ENCODE measurements at regions not wholly inside any gene's neighbourhood (a gene's known extent, or its start where the extent isn't known, plus 50 kb on each side); places are given as distances from the start of the nearest gene placed in this dataset.

DNA sequence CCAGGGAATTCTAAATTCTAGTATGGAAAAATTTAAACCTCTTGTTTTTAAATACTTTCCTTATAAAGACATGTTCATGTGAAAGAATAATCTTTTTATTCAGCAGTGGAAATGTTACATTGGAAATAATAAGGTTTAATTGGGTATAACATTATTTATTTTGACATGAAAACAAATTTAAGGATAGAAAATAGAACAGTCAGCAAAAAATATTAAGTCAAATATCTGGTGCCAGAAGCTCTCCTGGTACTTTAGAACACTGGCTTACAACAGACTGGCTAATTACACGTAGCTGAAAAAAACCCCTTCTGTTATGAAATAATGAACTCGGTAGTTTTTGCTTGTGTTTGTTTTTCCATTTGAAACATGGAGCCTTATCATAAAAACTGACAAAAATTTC is 447.9 kb downstream of the DSEL start:
- ChIA-PET POLR2A (no interaction called here), CTCF (no interaction called here)
- peaks cover 11% of the 10 kb centered on the region for H3K36me3 Mint-ChIP-seq
- no peak overlapping the region for H3K4me3 Mint-ChIP-seq
- no peak for ATAC-seq
- H3K27ac Mint-ChIP-seq, result no peak overlapping the region
- no peaks in the 10 kb centered on the region for H3K27me3 Mint-ChIP-seq (ENCODE audit: low read depth)
- H3K9me3 Mint-ChIP-seq, result peaks cover 22% of the 10 kb centered on the region
- TF ChIP-seq ETV6 (CRISPR knock-in tag; IDR thresholded peaks at IDR 0.05) (no peak), RELA (CRISPR knock-in tag; IDR thresholded peaks at IDR 0.05; ENCODE audit: borderline replicate concordance) (no peak), NR3C1 (CRISPR knock-in tag; conservative IDR thresholded peaks at IDR 0.05; ENCODE audit: low read depth) (no peak), TCF7 (CRISPR knock-in tag; IDR thresholded peaks at IDR 0.05; ENCODE audit: low read depth) (no peak), ZNF317 (CRISPR knock-in tag; IDR thresholded peaks at IDR 0.05; ENCODE audit: borderline replicate concordance, low read depth) (no peak), ZNF232 (CRISPR knock-in tag; IDR thresholded peaks at IDR 0.05) (no peak)
- TF ChIP-seq, protein P1, sequence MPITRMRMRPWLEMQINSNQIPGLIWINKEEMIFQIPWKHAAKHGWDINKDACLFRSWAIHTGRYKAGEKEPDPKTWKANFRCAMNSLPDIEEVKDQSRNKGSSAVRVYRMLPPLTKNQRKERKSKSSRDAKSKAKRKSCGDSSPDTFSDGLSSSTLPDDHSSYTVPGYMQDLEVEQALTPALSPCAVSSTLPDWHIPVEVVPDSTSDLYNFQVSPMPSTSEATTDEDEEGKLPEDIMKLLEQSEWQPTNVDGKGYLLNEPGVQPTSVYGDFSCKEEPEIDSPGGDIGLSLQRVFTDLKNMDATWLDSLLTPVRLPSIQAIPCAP (CRISPR knock-in tag; IDR thresholded peaks at IDR 0.05), result no peak
- TF ChIP-seq, protein P2, sequence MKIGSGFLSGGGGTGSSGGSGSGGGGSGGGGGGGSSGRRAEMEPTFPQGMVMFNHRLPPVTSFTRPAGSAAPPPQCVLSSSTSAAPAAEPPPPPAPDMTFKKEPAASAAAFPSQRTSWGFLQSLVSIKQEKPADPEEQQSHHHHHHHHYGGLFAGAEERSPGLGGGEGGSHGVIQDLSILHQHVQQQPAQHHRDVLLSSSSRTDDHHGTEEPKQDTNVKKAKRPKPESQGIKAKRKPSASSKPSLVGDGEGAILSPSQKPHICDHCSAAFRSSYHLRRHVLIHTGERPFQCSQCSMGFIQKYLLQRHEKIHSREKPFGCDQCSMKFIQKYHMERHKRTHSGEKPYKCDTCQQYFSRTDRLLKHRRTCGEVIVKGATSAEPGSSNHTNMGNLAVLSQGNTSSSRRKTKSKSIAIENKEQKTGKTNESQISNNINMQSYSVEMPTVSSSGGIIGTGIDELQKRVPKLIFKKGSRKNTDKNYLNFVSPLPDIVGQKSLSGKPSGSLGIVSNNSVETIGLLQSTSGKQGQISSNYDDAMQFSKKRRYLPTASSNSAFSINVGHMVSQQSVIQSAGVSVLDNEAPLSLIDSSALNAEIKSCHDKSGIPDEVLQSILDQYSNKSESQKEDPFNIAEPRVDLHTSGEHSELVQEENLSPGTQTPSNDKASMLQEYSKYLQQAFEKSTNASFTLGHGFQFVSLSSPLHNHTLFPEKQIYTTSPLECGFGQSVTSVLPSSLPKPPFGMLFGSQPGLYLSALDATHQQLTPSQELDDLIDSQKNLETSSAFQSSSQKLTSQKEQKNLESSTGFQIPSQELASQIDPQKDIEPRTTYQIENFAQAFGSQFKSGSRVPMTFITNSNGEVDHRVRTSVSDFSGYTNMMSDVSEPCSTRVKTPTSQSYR (CRISPR knock-in tag; IDR thresholded peaks at IDR 0.05), result no peak
- peaks cover 4% of the 10 kb centered on the region; the same call in 1 of the 2 replicates for H3K4me1 Mint-ChIP-seq
- DNase-seq (ENCODE audit: low spot score), result no peak

DNA sequence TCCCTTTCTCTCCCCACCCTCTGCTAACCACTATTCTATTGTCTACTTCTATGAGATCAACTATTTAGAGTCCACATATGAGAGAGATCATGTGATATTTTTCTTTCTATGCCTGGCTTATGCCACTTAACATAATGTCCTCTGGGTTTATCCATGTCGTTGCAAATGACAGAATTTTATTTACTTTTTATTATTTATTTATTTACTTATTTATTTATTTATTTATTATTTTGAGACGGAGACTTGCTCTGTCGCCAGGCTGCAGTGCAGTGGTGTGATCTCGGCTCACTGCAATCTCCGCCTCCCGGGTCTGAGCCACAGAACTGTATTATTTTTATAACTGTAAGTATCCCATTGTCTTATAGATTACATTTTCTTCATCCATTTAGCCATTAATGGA is 443.4 kb upstream of the CDH19 start:
- ChIA-PET POLR2A (no interaction called here), CTCF (no interaction called here)
- no peak for TF ChIP-seq ZNF423 (CRISPR knock-in tag; IDR thresholded peaks at IDR 0.05)
- TF ChIP-seq HMGA2 (CRISPR knock-in tag; IDR thresholded peaks at IDR 0.05), result peak; percentile 55; the same call in 1 of the 2 replicates
- no peak overlapping the region for H3K4me3 Mint-ChIP-seq
- ATAC-seq (no peak), DNase-seq (ENCODE audit: low spot score) (no peak)
- H3K27ac Mint-ChIP-seq, result no peak overlapping the region
- H3K9me3 Mint-ChIP-seq, result peaks cover 11% of the 10 kb centered on the region
- H3K36me3 Mint-ChIP-seq, result no peaks in the 10 kb centered on the region
- H3K27me3 Mint-ChIP-seq (ENCODE audit: low read depth), result no peaks in the 10 kb centered on the region; the same call in 1 of the 2 replicates
- no peaks in the 10 kb centered on the region for H3K4me1 Mint-ChIP-seq

DNA sequence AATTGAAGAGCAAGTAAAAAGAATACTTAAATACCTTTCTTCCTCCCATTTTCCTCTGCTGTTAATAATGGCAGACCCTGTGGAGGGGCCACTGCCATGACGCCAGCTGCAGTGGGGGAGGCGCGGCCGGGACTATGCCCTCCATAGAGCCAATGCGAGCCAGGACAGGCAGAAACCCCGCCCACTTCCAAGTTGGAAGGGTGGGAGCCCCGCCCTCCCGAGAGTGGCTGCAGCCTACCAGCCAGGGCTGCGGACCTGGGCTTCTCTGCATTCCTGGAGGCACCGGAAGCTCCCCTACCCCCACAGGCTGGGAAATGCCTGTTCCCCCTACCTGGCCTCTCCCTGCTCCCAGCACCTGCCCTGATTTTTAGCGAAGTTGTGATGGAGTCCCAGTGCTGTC is 439.4 kb upstream of the CDH19 start:
- ChIA-PET CTCF (no interaction called here), POLR2A (no interaction called here)
- peaks cover 8% of the 10 kb centered on the region for H3K4me1 Mint-ChIP-seq
- H3K9me3 Mint-ChIP-seq, result peaks cover 11% of the 10 kb centered on the region
- H3K27me3 Mint-ChIP-seq (ENCODE audit: low read depth), result no peaks in the 10 kb centered on the region
- no peaks in the 10 kb centered on the region for H3K36me3 Mint-ChIP-seq
- DNase-seq (ENCODE audit: low spot score), result peak; percentile 67
- H3K27ac Mint-ChIP-seq, result no peak overlapping the region
- H3K4me3 Mint-ChIP-seq, result no peak overlapping the region
- peak; percentile 98 for ATAC-seq
- TF ChIP-seq, protein P3, sequence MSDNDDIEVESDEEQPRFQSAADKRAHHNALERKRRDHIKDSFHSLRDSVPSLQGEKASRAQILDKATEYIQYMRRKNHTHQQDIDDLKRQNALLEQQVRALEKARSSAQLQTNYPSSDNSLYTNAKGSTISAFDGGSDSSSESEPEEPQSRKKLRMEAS (CRISPR knock-in tag; IDR thresholded peaks at IDR 0.05), result no peak
- TF ChIP-seq, protein P4, sequence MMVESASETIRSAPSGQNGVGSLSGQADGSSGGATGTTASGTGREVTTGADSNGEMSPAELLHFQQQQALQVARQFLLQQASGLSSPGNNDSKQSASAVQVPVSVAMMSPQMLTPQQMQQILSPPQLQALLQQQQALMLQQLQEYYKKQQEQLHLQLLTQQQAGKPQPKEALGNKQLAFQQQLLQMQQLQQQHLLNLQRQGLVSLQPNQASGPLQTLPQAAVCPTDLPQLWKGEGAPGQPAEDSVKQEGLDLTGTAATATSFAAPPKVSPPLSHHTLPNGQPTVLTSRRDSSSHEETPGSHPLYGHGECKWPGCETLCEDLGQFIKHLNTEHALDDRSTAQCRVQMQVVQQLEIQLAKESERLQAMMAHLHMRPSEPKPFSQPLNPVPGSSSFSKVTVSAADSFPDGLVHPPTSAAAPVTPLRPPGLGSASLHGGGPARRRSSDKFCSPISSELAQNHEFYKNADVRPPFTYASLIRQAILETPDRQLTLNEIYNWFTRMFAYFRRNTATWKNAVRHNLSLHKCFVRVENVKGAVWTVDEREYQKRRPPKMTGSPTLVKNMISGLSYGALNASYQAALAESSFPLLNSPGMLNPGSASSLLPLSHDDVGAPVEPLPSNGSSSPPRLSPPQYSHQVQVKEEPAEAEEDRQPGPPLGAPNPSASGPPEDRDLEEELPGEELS (CRISPR knock-in tag; IDR thresholded peaks at IDR 0.05), result no peak
- TF ChIP-seq RORB (CRISPR knock-in tag; IDR thresholded peaks at IDR 0.05) (no peak), TEAD4 (CRISPR knock-in tag; IDR thresholded peaks at IDR 0.05) (no peak), CREM (CRISPR knock-in tag; IDR thresholded peaks at IDR 0.05) (no peak)
- TF ChIP-seq, protein P5, sequence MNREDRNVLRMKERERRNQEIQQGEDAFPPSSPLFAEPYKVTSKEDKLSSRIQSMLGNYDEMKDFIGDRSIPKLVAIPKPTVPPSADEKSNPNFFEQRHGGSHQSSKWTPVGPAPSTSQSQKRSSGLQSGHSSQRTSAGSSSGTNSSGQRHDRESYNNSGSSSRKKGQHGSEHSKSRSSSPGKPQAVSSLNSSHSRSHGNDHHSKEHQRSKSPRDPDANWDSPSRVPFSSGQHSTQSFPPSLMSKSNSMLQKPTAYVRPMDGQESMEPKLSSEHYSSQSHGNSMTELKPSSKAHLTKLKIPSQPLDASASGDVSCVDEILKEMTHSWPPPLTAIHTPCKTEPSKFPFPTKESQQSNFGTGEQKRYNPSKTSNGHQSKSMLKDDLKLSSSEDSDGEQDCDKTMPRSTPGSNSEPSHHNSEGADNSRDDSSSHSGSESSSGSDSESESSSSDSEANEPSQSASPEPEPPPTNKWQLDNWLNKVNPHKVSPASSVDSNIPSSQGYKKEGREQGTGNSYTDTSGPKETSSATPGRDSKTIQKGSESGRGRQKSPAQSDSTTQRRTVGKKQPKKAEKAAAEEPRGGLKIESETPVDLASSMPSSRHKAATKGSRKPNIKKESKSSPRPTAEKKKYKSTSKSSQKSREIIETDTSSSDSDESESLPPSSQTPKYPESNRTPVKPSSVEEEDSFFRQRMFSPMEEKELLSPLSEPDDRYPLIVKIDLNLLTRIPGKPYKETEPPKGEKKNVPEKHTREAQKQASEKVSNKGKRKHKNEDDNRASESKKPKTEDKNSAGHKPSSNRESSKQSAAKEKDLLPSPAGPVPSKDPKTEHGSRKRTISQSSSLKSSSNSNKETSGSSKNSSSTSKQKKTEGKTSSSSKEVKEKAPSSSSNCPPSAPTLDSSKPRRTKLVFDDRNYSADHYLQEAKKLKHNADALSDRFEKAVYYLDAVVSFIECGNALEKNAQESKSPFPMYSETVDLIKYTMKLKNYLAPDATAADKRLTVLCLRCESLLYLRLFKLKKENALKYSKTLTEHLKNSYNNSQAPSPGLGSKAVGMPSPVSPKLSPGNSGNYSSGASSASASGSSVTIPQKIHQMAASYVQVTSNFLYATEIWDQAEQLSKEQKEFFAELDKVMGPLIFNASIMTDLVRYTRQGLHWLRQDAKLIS (CRISPR knock-in tag; IDR thresholded peaks at IDR 0.05; ENCODE audit: borderline replicate concordance), result no peak
- TF ChIP-seq, protein P6, sequence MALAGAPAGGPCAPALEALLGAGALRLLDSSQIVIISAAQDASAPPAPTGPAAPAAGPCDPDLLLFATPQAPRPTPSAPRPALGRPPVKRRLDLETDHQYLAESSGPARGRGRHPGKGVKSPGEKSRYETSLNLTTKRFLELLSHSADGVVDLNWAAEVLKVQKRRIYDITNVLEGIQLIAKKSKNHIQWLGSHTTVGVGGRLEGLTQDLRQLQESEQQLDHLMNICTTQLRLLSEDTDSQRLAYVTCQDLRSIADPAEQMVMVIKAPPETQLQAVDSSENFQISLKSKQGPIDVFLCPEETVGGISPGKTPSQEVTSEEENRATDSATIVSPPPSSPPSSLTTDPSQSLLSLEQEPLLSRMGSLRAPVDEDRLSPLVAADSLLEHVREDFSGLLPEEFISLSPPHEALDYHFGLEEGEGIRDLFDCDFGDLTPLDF (CRISPR knock-in tag; IDR thresholded peaks at IDR 0.05), result no peak
- TF ChIP-seq, protein P7, sequence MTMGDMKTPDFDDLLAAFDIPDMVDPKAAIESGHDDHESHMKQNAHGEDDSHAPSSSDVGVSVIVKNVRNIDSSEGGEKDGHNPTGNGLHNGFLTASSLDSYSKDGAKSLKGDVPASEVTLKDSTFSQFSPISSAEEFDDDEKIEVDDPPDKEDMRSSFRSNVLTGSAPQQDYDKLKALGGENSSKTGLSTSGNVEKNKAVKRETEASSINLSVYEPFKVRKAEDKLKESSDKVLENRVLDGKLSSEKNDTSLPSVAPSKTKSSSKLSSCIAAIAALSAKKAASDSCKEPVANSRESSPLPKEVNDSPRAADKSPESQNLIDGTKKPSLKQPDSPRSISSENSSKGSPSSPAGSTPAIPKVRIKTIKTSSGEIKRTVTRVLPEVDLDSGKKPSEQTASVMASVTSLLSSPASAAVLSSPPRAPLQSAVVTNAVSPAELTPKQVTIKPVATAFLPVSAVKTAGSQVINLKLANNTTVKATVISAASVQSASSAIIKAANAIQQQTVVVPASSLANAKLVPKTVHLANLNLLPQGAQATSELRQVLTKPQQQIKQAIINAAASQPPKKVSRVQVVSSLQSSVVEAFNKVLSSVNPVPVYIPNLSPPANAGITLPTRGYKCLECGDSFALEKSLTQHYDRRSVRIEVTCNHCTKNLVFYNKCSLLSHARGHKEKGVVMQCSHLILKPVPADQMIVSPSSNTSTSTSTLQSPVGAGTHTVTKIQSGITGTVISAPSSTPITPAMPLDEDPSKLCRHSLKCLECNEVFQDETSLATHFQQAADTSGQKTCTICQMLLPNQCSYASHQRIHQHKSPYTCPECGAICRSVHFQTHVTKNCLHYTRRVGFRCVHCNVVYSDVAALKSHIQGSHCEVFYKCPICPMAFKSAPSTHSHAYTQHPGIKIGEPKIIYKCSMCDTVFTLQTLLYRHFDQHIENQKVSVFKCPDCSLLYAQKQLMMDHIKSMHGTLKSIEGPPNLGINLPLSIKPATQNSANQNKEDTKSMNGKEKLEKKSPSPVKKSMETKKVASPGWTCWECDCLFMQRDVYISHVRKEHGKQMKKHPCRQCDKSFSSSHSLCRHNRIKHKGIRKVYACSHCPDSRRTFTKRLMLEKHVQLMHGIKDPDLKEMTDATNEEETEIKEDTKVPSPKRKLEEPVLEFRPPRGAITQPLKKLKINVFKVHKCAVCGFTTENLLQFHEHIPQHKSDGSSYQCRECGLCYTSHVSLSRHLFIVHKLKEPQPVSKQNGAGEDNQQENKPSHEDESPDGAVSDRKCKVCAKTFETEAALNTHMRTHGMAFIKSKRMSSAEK (CRISPR knock-in tag; IDR thresholded peaks at IDR 0.05; ENCODE audit: borderline replicate concordance), result no peak
